ENCODE measurements at regions not wholly inside any gene's neighbourhood (a gene's known extent, or its start where the extent isn't known, plus 50 kb on each side); places are given as distances from the start of the nearest gene placed in this dataset.

- DNase-seq (ENCODE audit: low read depth) = no peak
- no peak overlapping the region for H3K4me3 ChIP-seq (ENCODE audit: low read depth, low read length)
- TF ChIP-seq, protein P1, sequence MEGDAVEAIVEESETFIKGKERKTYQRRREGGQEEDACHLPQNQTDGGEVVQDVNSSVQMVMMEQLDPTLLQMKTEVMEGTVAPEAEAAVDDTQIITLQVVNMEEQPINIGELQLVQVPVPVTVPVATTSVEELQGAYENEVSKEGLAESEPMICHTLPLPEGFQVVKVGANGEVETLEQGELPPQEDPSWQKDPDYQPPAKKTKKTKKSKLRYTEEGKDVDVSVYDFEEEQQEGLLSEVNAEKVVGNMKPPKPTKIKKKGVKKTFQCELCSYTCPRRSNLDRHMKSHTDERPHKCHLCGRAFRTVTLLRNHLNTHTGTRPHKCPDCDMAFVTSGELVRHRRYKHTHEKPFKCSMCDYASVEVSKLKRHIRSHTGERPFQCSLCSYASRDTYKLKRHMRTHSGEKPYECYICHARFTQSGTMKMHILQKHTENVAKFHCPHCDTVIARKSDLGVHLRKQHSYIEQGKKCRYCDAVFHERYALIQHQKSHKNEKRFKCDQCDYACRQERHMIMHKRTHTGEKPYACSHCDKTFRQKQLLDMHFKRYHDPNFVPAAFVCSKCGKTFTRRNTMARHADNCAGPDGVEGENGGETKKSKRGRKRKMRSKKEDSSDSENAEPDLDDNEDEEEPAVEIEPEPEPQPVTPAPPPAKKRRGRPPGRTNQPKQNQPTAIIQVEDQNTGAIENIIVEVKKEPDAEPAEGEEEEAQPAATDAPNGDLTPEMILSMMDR (conservative IDR thresholded peaks at IDR 0.05; ENCODE audit: low read depth, low read length) = no peak
These were observed 123.3 kb upstream of the BTG1 start for GRCh38 chr12:92268946-92269345.

GRCh38 chr12:92261692-92262091 is 116.0 kb upstream of the BTG1 start:
- no peak overlapping the region for H3K4me3 ChIP-seq (ENCODE audit: low read depth, low read length)
- TF ChIP-seq, protein P1 (conservative IDR thresholded peaks at IDR 0.05; ENCODE audit: low read depth, low read length) = no peak
- no peak for DNase-seq (ENCODE audit: low read depth)

DNA sequence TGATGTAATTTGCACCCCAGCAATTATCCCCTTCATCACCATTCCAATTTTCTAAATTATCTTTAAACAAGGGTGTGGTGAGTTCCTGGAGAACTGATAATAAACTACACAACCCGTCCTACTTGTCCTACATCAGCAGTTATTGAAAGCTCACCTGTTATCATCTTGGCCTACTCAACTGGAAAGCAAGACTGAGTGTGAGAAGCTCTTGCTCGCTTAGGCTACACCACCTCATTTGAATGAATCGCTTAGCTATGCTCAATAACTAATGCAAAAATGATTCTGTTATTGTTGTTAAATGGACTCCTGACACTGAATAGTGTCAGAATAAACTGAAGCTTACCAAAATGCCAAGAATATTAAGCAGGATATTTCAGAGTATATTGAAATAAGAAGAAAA is 115.4 kb upstream of the BTG1 start:
- H3K4me3 ChIP-seq (ENCODE audit: low read depth, low read length) = no peak overlapping the region
- no peak for DNase-seq (ENCODE audit: low read depth)
- TF ChIP-seq, protein P1 (conservative IDR thresholded peaks at IDR 0.05; ENCODE audit: low read depth, low read length) = no peak

DNA sequence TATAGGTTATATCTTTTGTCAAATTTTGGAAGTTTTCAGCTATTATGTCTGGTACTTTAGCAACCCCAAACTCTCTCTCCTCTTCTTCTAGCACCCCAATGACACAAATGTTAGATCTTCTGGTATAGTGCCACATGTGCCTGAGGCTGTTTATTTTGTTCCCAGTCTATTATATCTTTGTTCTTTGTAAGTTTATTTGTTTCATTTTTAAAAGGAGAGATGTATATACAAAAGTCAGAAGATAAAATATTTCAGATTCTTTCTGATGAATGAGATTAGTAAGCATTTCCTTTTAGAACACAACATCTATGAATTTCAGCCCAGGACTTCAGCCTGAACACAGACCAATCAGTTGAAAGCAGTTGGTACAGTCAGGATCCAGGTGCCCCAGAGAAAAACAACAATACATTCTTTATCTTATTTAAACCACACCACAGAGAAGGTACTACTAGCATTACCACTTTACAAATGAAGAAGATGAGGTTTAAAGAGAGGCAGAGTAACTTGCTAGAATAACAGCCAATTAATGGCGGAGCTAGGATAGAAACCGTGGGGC is 114.1 kb upstream of the BTG1 start:
- H3K4me3 ChIP-seq (ENCODE audit: low read depth, low read length) = no peak overlapping the region
- TF ChIP-seq, protein P1 (conservative IDR thresholded peaks at IDR 0.05; ENCODE audit: low read depth, low read length) = no peak
- peak; percentile 25 for DNase-seq (ENCODE audit: low read depth)

DNA sequence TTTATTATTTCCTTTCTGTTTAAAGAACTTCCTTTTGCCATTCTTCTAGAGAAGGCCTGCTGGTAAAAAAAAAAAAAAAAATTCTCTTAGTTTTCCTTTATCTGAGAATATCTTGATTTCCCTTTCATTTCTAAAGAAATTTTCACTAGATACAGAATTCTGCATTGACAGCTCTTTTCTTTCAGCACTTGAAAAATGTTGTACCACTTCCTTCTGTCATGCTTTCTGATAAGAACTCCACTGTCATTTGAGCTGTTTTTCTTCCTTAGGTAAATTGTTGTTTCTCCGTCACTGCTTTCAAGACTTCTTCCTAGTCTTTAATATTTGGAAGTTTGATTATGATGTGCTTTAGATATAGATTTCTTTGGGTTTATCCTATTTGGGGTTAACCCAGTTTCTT is 113.6 kb upstream of the BTG1 start:
- no peak overlapping the region for H3K4me3 ChIP-seq (ENCODE audit: low read depth, low read length)
- TF ChIP-seq, protein P1 (conservative IDR thresholded peaks at IDR 0.05; ENCODE audit: low read depth, low read length) = no peak
- DNase-seq (ENCODE audit: low read depth) = no peak

GRCh38 chr12:92257261-92257660 is 111.6 kb upstream of the BTG1 start:
- no peak for DNase-seq (ENCODE audit: low read depth)
- TF ChIP-seq, protein P1 (conservative IDR thresholded peaks at IDR 0.05; ENCODE audit: low read depth, low read length) = no peak
- H3K4me3 ChIP-seq (ENCODE audit: low read depth, low read length) = no peak overlapping the region

- no peak for DNase-seq (ENCODE audit: low read depth)
- TF ChIP-seq, protein P1 (conservative IDR thresholded peaks at IDR 0.05; ENCODE audit: low read depth, low read length) = no peak
- no peak overlapping the region for H3K4me3 ChIP-seq (ENCODE audit: low read depth, low read length)
These were observed 110.1 kb upstream of the BTG1 start for GRCh38 chr12:92255741-92256140.
